IMR-90 (cell line): ENCODE measurements at regions not wholly inside any gene's neighbourhood (a gene's known extent, or its start where the extent isn't known, plus 50 kb on each side); places are given as distances from the start of the nearest gene placed in this dataset.

ENCODE experiments used
- ATAC-seq: fragments of 200-7000 bp; cut with Tn5 transposase; 2 replicates; pipeline ENCODE4 v1.9.1; 2020; ENCODE audit warnings: low read depth, mild to moderate bottlenecking, moderate library complexity
- BruUV-seq: library from RNA; stranded (reverse); fragments of 400-500 nt; replicated peaks from 2 replicates; lab custom pipeline; 2021; lab: Mats Ljungman, UMichigan
- CTCF ChIA-PET: fragments of 300-600 bp; formaldehyde crosslinking; extraction: SDS; loops from one replicate; lab custom pipeline; 2021; ENCODE audit warnings: antibody characterized with exemption; lab: Yijun Ruan, JAX
- POLR2A ChIA-PET: fragments of 300-600 bp; sonication (Branson Sonifier 250); formaldehyde crosslinking; loops from one replicate; lab custom pipeline; 2022; ENCODE audit warnings: antibody characterized with exemption; ENCODE audit not compliant: unreplicated experiment; lab: Charles Lee
- DNase-seq: peaks from one replicate; pipeline ENCODE4 v3.0.0; 2013
- H2AFZ ChIP-seq: replicated peaks from 2 replicates; pipeline ENCODE3; 2013; ENCODE audit warnings: low read length, mild to moderate bottlenecking; ENCODE audit not compliant: poor library complexity
- H2AK5ac ChIP-seq: 2 replicates; pipeline ENCODE4 v1.6.1; 2013; ENCODE audit warnings: low read depth, low read length, inconsistent platforms
- H2AK9ac ChIP-seq: replicated peaks from 2 replicates; pipeline ENCODE3; 2013; ENCODE audit warnings: mild to moderate bottlenecking, low read depth, low read length, moderate library complexity; ENCODE audit not compliant: poor library complexity
- H2BK120ac ChIP-seq: 2 replicates; pipeline ENCODE4 v1.6.1; 2013; ENCODE audit warnings: low read depth, low read length, inconsistent platforms
- H2BK15ac ChIP-seq: 3 replicates; pipeline ENCODE4 v1.6.1; 2013; ENCODE audit warnings: low read depth, low read length, inconsistent platforms
- H2BK20ac ChIP-seq: 2 replicates; pipeline ENCODE4 v1.6.1; 2013; ENCODE audit warnings: low read depth, mild to moderate bottlenecking, inconsistent platforms, low read length, moderate library complexity
- H2BK5ac ChIP-seq: 2 replicates; pipeline ENCODE4 v1.6.1; 2013; ENCODE audit warnings: mild to moderate bottlenecking, low read depth, low read length, inconsistent platforms; ENCODE audit not compliant: poor library complexity, severe bottlenecking
- H3K14ac ChIP-seq: replicated peaks from 2 replicates; pipeline ENCODE4 v1.6.1; 2013; ENCODE audit warnings: low read depth, low read length, inconsistent platforms
- H3K18ac ChIP-seq: 2 replicates; pipeline ENCODE4 v1.6.1; 2013; ENCODE audit warnings: low read depth, low read length, control low read depth
- H3K23ac ChIP-seq: 2 replicates; pipeline ENCODE4 v1.6.1; 2013; ENCODE audit warnings: low read depth, low read length, inconsistent platforms
- H3K27ac ChIP-seq: 2 replicates; pipeline ENCODE4 v1.5.1; 2013; ENCODE audit warnings: mild to moderate bottlenecking, control low read depth, low read length; ENCODE audit not compliant: insufficient read depth
- H3K27me3 ChIP-seq: 2 replicates; pipeline ENCODE4 v1.6.1; 2013; ENCODE audit warnings: low read length; ENCODE audit not compliant: control insufficient read depth, insufficient read depth
- H3K36me3 ChIP-seq: 2 replicates; pipeline ENCODE4 v1.6.1; 2013; ENCODE audit warnings: low read length, mixed read lengths; ENCODE audit not compliant: control insufficient read depth, insufficient read depth
- H3K4ac ChIP-seq: 2 replicates; pipeline ENCODE4 v1.6.1; 2013; ENCODE audit warnings: low read depth, low read length, inconsistent platforms
- H3K4me1 ChIP-seq: 2 replicates; pipeline ENCODE4 v1.6.1; 2013; ENCODE audit warnings: low read length, mixed read lengths; ENCODE audit not compliant: control insufficient read depth, insufficient read depth
- H3K4me2 ChIP-seq: 2 replicates; pipeline ENCODE4 v1.6.1; 2013; ENCODE audit warnings: low read depth, mild to moderate bottlenecking, control low read depth, low read length, moderate library complexity
- H3K4me3 ChIP-seq: 2 replicates; pipeline ENCODE4 v1.5.1; 2013; ENCODE audit warnings: low read depth, mild to moderate bottlenecking, control low read depth, low read length, moderate library complexity; ENCODE audit not compliant: insufficient read depth
- H3K56ac ChIP-seq: 2 replicates; pipeline ENCODE4 v1.6.1; 2013; ENCODE audit warnings: low read length, inconsistent platforms; ENCODE audit not compliant: insufficient read depth; ENCODE audit errors: extremely low read depth
- H3K79me1 ChIP-seq, 2 experiments: 2 replicates each; pipeline ENCODE4 v1.6.1; 2013; ENCODE audit warnings: low read length in 2 of 2, inconsistent platforms in 1 of 2, low read depth in 1 of 2
- H3K9ac ChIP-seq: 2 replicates; pipeline ENCODE4 v1.6.1; 2013; ENCODE audit warnings: low read depth, low read length, control low read depth
- H3K9me1 ChIP-seq: 2 replicates; pipeline ENCODE4 v1.6.1; 2013; ENCODE audit warnings: low read length, inconsistent platforms; ENCODE audit not compliant: insufficient read depth
- H3K9me3 ChIP-seq: 2 replicates; pipeline ENCODE4 v1.6.1; 2013; ENCODE audit warnings: low read length; ENCODE audit not compliant: control insufficient read depth, insufficient read depth
- H4K20me1 ChIP-seq: 2 replicates; pipeline ENCODE4 v1.6.1; 2013; ENCODE audit warnings: low read length, inconsistent platforms; ENCODE audit not compliant: insufficient read depth
- H4K5ac ChIP-seq: 2 replicates; pipeline ENCODE4 v1.6.1; 2013; ENCODE audit warnings: mild to moderate bottlenecking, low read depth, low read length, control low read depth
- H4K8ac ChIP-seq, 2 experiments: 2 replicates each; pipeline ENCODE4 v1.6.1; 2013; ENCODE audit warnings: low read depth in 2 of 2, low read length in 2 of 2, control low read depth in 1 of 2, inconsistent platforms in 1 of 2
- H4K91ac ChIP-seq: 2 replicates; pipeline ENCODE4 v1.6.1; 2013; ENCODE audit warnings: low read depth, low read length, inconsistent platforms; ENCODE audit not compliant: insufficient read depth
- BHLHE40 ChIP-seq: fragments of 150-350 bp; IDR thresholded peaks from 2 replicates; pipeline ENCODE4 v1.6.1; 2016; ENCODE audit warnings: mild to moderate bottlenecking, low read depth, low read length
- CEBPB ChIP-seq: IDR thresholded peaks from 2 replicates; pipeline ENCODE4 v1.6.1; 2012; ENCODE audit warnings: low read depth, low read length, improper control_type of control experiment
- CHD1 ChIP-seq: IDR thresholded peaks from 2 replicates; pipeline ENCODE4 v1.6.1; 2012; ENCODE audit warnings: low read depth, low read length, improper control_type of control experiment
- CTCF ChIP-seq: conservative IDR thresholded peaks from 2 replicates; pipeline ENCODE4 v1.5.1; 2012; ENCODE audit warnings: mild to moderate bottlenecking, low read depth, low read length, improper control_type of control experiment
- ELK1 ChIP-seq: fragments of 150-350 bp; IDR thresholded peaks from 2 replicates; pipeline ENCODE4 v1.6.1; 2016; ENCODE audit warnings: low read depth, mild to moderate bottlenecking, low read length, moderate library complexity, borderline replicate concordance
- FOS ChIP-seq: fragments of 150-350 bp; IDR thresholded peaks from 2 replicates; pipeline ENCODE4 v1.6.1; 2016; ENCODE audit warnings: low read depth, low read length
- MAFK ChIP-seq: IDR thresholded peaks from 2 replicates; pipeline ENCODE4 v1.6.1; 2012; ENCODE audit warnings: low read depth, low read length, improper control_type of control experiment
- MAZ ChIP-seq: IDR thresholded peaks from 2 replicates; pipeline ENCODE4 v1.6.1; 2012; ENCODE audit warnings: low read depth, mild to moderate bottlenecking, low read length, improper control_type of control experiment, moderate library complexity, borderline replicate concordance
- MXI1 ChIP-seq: IDR thresholded peaks from 2 replicates; pipeline ENCODE4 v1.6.1; 2012; ENCODE audit warnings: low read depth, mild to moderate bottlenecking, low read length, moderate library complexity, borderline replicate concordance
- NFE2L2 ChIP-seq: fragments of 150-350 bp; IDR thresholded peaks from 2 replicates; pipeline ENCODE4 v1.6.1; 2016; ENCODE audit warnings: low read depth, mild to moderate bottlenecking, low read length
- POLR2A ChIP-seq: IDR thresholded peaks from 2 replicates; pipeline ENCODE4 v1.6.1; 2012; ENCODE audit warnings: mild to moderate bottlenecking, low read depth, low read length
- RAD21 ChIP-seq: IDR thresholded peaks from 2 replicates; pipeline ENCODE4 v1.6.1; 2012; ENCODE audit warnings: low read length, improper control_type of control experiment
- RCOR1 ChIP-seq: IDR thresholded peaks from 2 replicates; pipeline ENCODE4 v1.6.1; 2012; ENCODE audit warnings: mild to moderate bottlenecking, low read length, improper control_type of control experiment; ENCODE audit not compliant: insufficient replicate concordance
- RFX5 ChIP-seq: IDR thresholded peaks from 2 replicates; pipeline ENCODE4 v1.8.0; 2012; ENCODE audit warnings: low read depth, mild to moderate bottlenecking, low read length, moderate library complexity
- SMC3 ChIP-seq: fragments of 150-350 bp; IDR thresholded peaks from 2 replicates; pipeline ENCODE4 v1.6.1; 2016; ENCODE audit warnings: low read depth, mild to moderate bottlenecking, antibody characterized with exemption, low read length, moderate library complexity
- USF2 ChIP-seq: fragments of 150-350 bp; IDR thresholded peaks from 2 replicates; pipeline ENCODE4 v1.6.1; 2017; ENCODE audit warnings: mild to moderate bottlenecking, antibody characterized with exemption, low read length, low read depth
- WGBS, 2 experiments: methylation state at CpG; one replicate each; pipeline versions ENCODE4 v1.1.5 to v1.1.7; 2013; ENCODE audit warnings: missing lambda C conversion rate in 2 of 2; ENCODE audit not compliant: insufficient read length in 1 of 2; ENCODE audit errors: extremely low coverage in 2 of 2; 5-methylcytosine and 5-hydroxymethylcytosine counted together
- dilution Hi-C: fragments of 300-500 bp; cut with HindIII; formaldehyde crosslinking; loops from one replicate; pipeline ENCODE4 v1.14.3; 2018; ENCODE audit warnings: low sequenced_read_pairs; ENCODE audit not compliant: unreplicated experiment
- in situ Hi-C: fragments of 300-500 bp; cut with MboI; formaldehyde crosslinking; loops from 3 replicates; pipeline ENCODE4 v1.14.3; 2019; ENCODE audit warnings: low sequenced_read_pairs, inconsistent platforms, mixed read lengths
- intact Hi-C: fragments of 100-400 bp; cut with micrococcal nuclease; formaldehyde crosslinking; loops from 2 replicates; pipeline ENCODE4 v1.10.0; 2022

- in situ Hi-C loops (loop anchor here (10.0 kb wide), 1 partner anchor 56 kb away; the partner anchor contains the start of gene FTH1), dilution Hi-C loops (no loop called here), intact Hi-C loops (no loop called here)
- Histone ChIP-seq H3K36me3 (no peaks in the 10 kb centered on the region), H3K9me3 (peaks cover 8% of the 10 kb centered on the region), H3K4ac (no peak overlapping the region), H4K5ac (no peak overlapping the region), H2BK120ac (no peak overlapping the region), H3K23ac (no peak overlapping the region), H2BK5ac (no peak overlapping the region), H3K79me1 (no peaks in the 10 kb centered on the region), H2AK9ac (no peak overlapping the region), H3K4me3 (no peak overlapping the region), H4K8ac (no peak overlapping the region), H3K14ac (no peak overlapping the region), H2BK15ac (no peak overlapping the region), H4K91ac (no peak overlapping the region), H3K9ac (no peak overlapping the region), H3K4me1 (peaks cover 4% of the 10 kb centered on the region; the same call in 1 of the 2 replicates), H3K27me3 (peaks cover 2% of the 10 kb centered on the region; the same call in 1 of the 2 replicates), H2AFZ (no peak overlapping the region), H3K56ac (no peak overlapping the region), H4K20me1 (no peaks in the 10 kb centered on the region), H2AK5ac (no peak overlapping the region), H3K4me2 (no peak overlapping the region), H3K9me1 (no peaks in the 10 kb centered on the region), H3K27ac (no peak overlapping the region), H3K18ac (no peak overlapping the region), H2BK20ac (no peak overlapping the region)
- ChIA-PET POLR2A (no interaction called here), CTCF (no interaction called here)
- BruUV-seq: no TSS peak
- TF ChIP-seq NFE2L2 (no peak), MAFK (no peak), CHD1 (no peak), MXI1 (no peak), RCOR1 (no peak), RAD21 (no peak), FOS (no peak), BHLHE40 (no peak), RFX5 (no peak), USF2 (no peak), SMC3 (no peak), MAZ (no peak), CTCF (no peak), POLR2A (no peak), ELK1 (no peak), CEBPB (no peak)
- DNase-seq: no peak
- WGBS, 2 experiments: 82% methylated on average over 2 of the region's 3 CpGs; no CpG with 5 or more reads in 1 of the 2 experiments
- no peak for ATAC-seq
Measured at GRCh38 chr11:62020661-62021060, 53.2 kb upstream of the FTH1 start.
